ENCODE measurements at regions not wholly inside any gene's neighbourhood (a gene's known extent, or its start where the extent isn't known, plus 50 kb on each side); places are given as distances from the start of the nearest gene placed in this dataset.
"Not testable (repeated sequence)": the region's sequence is repeated elsewhere in the genome, so short reads cannot be mapped to it uniquely, and the experiment has no call there.

DNA sequence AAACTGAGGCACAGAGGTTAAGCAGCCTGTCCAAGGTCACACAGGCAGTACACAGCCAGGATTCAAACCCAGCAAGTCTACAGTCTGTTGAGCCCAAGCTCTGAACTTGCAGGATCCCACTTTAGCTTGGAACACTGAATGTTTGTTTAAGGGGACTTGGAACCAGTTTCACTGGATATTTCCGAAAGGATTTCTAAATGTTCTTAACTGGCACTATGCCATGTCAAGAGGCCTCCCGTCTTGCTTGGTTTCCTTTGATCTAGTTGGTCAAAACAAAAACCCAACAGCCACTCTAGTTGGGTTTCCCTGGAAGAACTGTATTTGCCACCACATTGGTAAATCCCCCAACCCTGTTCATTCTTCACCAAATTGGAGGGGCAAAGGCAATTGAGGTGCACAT, 317.6 kb upstream of the KAZN start:
- H3K27me3 Mint-ChIP-seq (ENCODE audit: low read depth in 2 of 2): peaks cover 7 to 15% of the 10 kb centered on the region in 2 donors
- intact Hi-C loops (cut with micrococcal nuclease): no loop called here
- DNase-seq: no peak
- Histone ChIP-seq H3K27me3 (ENCODE audit: control insufficient read depth, insufficient read depth, low read length) (no peaks in the 10 kb centered on the region), H3K9me3 (ENCODE audit: control insufficient read depth, insufficient read depth, low read length) (no peaks in the 10 kb centered on the region), H3K27ac (ENCODE audit: low read length) (no peak overlapping the region), H3K36me3 (ENCODE audit: control insufficient read depth, insufficient read depth, low read length) (no peaks in the 10 kb centered on the region), H3K4me1 (ENCODE audit: control insufficient read depth, insufficient read depth, low read length) (no peaks in the 10 kb centered on the region), H3K4me3 (ENCODE audit: low read length) (no peak overlapping the region)
- no peaks in the 10 kb centered on the region for H3K36me3 Mint-ChIP-seq
- WGBS (ENCODE audit: insufficient coverage): 85% methylated on average over 2 of the region's 2 CpGs
- ATAC-seq: no peak
- no peaks in the 10 kb centered on the region for H3K4me1 Mint-ChIP-seq
- no peaks in the 10 kb centered on the region for H3K9me3 Mint-ChIP-seq
- TF ChIP-seq, protein P1, sequence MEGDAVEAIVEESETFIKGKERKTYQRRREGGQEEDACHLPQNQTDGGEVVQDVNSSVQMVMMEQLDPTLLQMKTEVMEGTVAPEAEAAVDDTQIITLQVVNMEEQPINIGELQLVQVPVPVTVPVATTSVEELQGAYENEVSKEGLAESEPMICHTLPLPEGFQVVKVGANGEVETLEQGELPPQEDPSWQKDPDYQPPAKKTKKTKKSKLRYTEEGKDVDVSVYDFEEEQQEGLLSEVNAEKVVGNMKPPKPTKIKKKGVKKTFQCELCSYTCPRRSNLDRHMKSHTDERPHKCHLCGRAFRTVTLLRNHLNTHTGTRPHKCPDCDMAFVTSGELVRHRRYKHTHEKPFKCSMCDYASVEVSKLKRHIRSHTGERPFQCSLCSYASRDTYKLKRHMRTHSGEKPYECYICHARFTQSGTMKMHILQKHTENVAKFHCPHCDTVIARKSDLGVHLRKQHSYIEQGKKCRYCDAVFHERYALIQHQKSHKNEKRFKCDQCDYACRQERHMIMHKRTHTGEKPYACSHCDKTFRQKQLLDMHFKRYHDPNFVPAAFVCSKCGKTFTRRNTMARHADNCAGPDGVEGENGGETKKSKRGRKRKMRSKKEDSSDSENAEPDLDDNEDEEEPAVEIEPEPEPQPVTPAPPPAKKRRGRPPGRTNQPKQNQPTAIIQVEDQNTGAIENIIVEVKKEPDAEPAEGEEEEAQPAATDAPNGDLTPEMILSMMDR (IDR thresholded peaks at IDR 0.05): no peak
- no peak overlapping the region for H3K4me3 Mint-ChIP-seq
- no peak overlapping the region for H3K27ac Mint-ChIP-seq

DNA sequence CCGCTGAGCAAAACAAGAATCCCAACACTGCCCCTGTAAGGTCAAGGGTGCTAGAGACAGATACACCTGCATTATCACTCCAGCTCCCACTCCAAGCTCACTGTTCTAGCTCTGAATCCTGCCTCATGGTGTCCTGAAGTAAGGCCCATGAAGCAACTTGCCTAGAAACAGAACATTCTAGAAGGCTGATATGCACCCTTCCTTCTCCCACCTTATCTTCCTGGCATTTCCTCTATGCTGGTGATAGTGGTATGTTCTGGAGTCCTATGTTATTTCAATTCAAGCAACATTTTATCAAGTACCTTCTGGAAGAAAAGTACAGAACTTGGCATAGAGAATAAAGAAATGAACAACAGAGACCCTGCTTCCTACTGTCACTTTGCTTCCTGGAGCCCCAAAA, 317.1 kb upstream of the KAZN start:
- H3K36me3 ChIP-seq (ENCODE audit: control insufficient read depth, insufficient read depth, low read length): no peaks in the 10 kb centered on the region
- no peak overlapping the region for H3K27ac ChIP-seq (ENCODE audit: low read length)
- no peaks in the 10 kb centered on the region for H3K9me3 ChIP-seq (ENCODE audit: control insufficient read depth, insufficient read depth, low read length)
- ATAC-seq (no peak), DNase-seq (no peak)
- no peak overlapping the region for H3K4me3 ChIP-seq (ENCODE audit: low read length)
- no peaks in the 10 kb centered on the region for H3K4me1 ChIP-seq (ENCODE audit: control insufficient read depth, insufficient read depth, low read length)
- intact Hi-C loops (cut with micrococcal nuclease): no loop called here
- TF ChIP-seq, protein P1 (IDR thresholded peaks at IDR 0.05): no peak
- H3K36me3 Mint-ChIP-seq: no peaks in the 10 kb centered on the region
- H3K9me3 Mint-ChIP-seq: no peaks in the 10 kb centered on the region
- 97% methylated on average over 1 of the region's 1 CpG for WGBS (ENCODE audit: insufficient coverage)
- H3K27ac Mint-ChIP-seq: no peak overlapping the region
- H3K27me3 ChIP-seq (ENCODE audit: control insufficient read depth, insufficient read depth, low read length): no peaks in the 10 kb centered on the region
- H3K4me3 Mint-ChIP-seq: no peak overlapping the region
- H3K4me1 Mint-ChIP-seq: no peaks in the 10 kb centered on the region
- H3K27me3 Mint-ChIP-seq (ENCODE audit: low read depth in 2 of 2): peaks cover 7 to 20% of the 10 kb centered on the region in 2 donors

DNA sequence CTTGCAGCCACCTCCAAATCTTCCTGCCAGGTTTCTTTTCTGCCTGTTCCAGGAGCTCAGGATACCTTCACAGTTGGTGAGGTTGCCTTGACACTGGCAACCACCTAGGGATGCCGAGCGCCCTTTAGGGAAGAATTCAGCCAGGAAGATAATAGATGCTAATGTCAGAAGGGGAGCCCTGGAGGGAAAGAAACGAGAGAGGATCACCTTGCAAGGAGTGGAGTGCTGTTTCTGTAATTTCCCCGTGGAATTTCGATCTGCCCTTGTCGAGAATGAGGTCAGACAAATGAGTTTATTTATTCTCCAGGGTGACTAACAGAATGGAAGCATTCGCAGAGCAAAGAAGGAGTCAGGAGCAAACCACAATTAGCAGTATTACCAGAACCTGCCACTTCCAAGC, 315.8 kb upstream of the KAZN start:
- no peaks in the 10 kb centered on the region for H3K36me3 Mint-ChIP-seq
- TF ChIP-seq, protein P1 (IDR thresholded peaks at IDR 0.05): no peak
- WGBS (ENCODE audit: insufficient coverage): 34% methylated on average over 7 of the region's 7 CpGs

DNA sequence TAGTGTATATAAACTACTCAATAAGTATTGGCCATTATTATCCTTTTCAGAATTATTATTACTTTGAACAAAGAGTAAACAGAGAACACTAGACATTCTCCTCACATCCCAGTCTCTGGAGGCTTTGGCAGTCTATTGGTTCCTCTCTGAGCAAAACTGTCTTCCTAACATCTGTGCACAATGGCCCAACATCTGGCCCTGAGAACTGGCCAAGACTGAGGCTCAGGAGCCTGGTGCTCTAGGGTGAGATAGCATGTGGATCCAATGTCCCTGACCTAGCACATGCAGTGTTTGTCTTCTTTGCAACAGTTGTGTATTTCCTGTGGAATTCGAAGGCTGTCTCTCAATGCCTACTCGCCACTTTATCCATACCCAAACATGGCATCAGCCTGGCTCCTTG, 313.2 kb upstream of the KAZN start:
- Histone ChIP-seq H3K36me3 (ENCODE audit: control insufficient read depth, insufficient read depth, low read length) (no peaks in the 10 kb centered on the region), H3K4me3 (ENCODE audit: low read length) (no peak overlapping the region), H3K27ac (ENCODE audit: low read length) (no peak overlapping the region), H3K9me3 (ENCODE audit: control insufficient read depth, insufficient read depth, low read length) (no peaks in the 10 kb centered on the region), H3K4me1 (ENCODE audit: control insufficient read depth, insufficient read depth, low read length) (no peaks in the 10 kb centered on the region), H3K27me3 (ENCODE audit: control insufficient read depth, insufficient read depth, low read length) (no peaks in the 10 kb centered on the region)
- TF ChIP-seq, protein P1 (IDR thresholded peaks at IDR 0.05): no peak
- Mint-ChIP-seq H3K36me3 (no peaks in the 10 kb centered on the region), H3K27ac (no peak overlapping the region), H3K27me3 (ENCODE audit: low read depth in 2 of 2) (peaks cover 18 to 36% of the 10 kb centered on the region in 2 donors), H3K4me1 (no peaks in the 10 kb centered on the region), H3K9me3 (no peaks in the 10 kb centered on the region), H3K4me3 (no peak overlapping the region)
- WGBS (ENCODE audit: insufficient coverage): 82% methylated on average over 2 of the region's 2 CpGs
- DNase-seq: no peak
- ATAC-seq: no peak
- intact Hi-C loops (cut with micrococcal nuclease): no loop called here

More for the DNA sequence above, 315.8 kb upstream of the KAZN start:
- H3K27ac Mint-ChIP-seq: no peak overlapping the region
- no peak for DNase-seq
- Histone ChIP-seq H3K27ac (ENCODE audit: low read length) (no peak overlapping the region), H3K36me3 (ENCODE audit: control insufficient read depth, insufficient read depth, low read length) (no peaks in the 10 kb centered on the region), H3K27me3 (ENCODE audit: control insufficient read depth, insufficient read depth, low read length) (no peaks in the 10 kb centered on the region), H3K9me3 (ENCODE audit: control insufficient read depth, insufficient read depth, low read length) (no peaks in the 10 kb centered on the region), H3K4me3 (ENCODE audit: low read length) (no peak overlapping the region), H3K4me1 (ENCODE audit: control insufficient read depth, insufficient read depth, low read length) (no peaks in the 10 kb centered on the region)
- H3K9me3 Mint-ChIP-seq: no peaks in the 10 kb centered on the region
- no peaks in the 10 kb centered on the region for H3K4me1 Mint-ChIP-seq
- intact Hi-C loops (cut with micrococcal nuclease): no loop called here
- no peak for ATAC-seq
- H3K27me3 Mint-ChIP-seq (ENCODE audit: low read depth in 2 of 2): peaks cover 7 to 21% of the 10 kb centered on the region in 2 donors
- no peak overlapping the region for H3K4me3 Mint-ChIP-seq

DNA sequence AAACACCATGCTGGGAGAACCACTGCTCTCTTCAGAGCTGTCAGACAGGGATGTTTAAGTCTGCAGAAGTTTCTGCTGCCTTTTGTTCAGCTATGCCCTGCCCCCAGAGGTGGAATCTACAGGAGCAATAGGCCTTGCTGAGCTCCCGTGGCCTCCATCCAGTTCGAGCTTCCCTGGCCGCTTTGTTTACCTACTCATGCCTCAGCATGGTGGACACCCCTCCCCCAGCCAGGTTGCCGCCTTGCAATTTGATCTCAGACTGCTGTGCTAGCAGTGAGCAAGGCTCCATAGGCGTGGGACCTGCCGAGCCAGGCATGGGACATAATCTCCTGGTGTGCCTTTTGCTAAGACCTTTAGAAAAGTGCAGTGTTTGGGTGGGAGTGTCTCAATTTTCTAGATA, 307.3 kb upstream of the KAZN start:
- ATAC-seq; H3K9me3 ChIP-seq (ENCODE audit: control insufficient read depth, insufficient read depth, low read length); H3K36me3 Mint-ChIP-seq; DNase-seq; H3K27me3 ChIP-seq (ENCODE audit: control insufficient read depth, insufficient read depth, low read length); H3K4me1 ChIP-seq (ENCODE audit: control insufficient read depth, insufficient read depth, low read length); H3K27ac ChIP-seq (ENCODE audit: low read length); H3K4me1 Mint-ChIP-seq; H3K36me3 ChIP-seq (ENCODE audit: control insufficient read depth, insufficient read depth, low read length); H3K27ac Mint-ChIP-seq; H3K4me3 ChIP-seq (ENCODE audit: low read length); H3K9me3 Mint-ChIP-seq; intact Hi-C loops (cut with micrococcal nuclease); H3K4me3 Mint-ChIP-seq: not testable (repeated sequence)
- peaks cover 18 to 27% of the 10 kb centered on the region in 2 donors for H3K27me3 Mint-ChIP-seq (ENCODE audit: low read depth in 2 of 2)
- WGBS (ENCODE audit: insufficient coverage): 68% methylated on average over 6 of the region's 6 CpGs
